ENCODE measurements at regions not wholly inside any gene's neighbourhood (a gene's known extent, or its start where the extent isn't known, plus 50 kb on each side); places are given as distances from the start of the nearest gene placed in this dataset.

GRCh38 chrX:15191830-15192229 is 78.1 kb downstream of the ASB9 start:
- no peak overlapping the region for H3K4me3 Mint-ChIP-seq
- TF ChIP-seq CTCF (IDR thresholded peaks at IDR 0.05): no peak
- CTCF ChIA-PET: no interaction called here
- H3K27me3 Mint-ChIP-seq: no peaks in the 10 kb centered on the region
- no peaks in the 10 kb centered on the region for H3K4me1 Mint-ChIP-seq
- H3K36me3 Mint-ChIP-seq (ENCODE audit: low read depth): no peaks in the 10 kb centered on the region
- ATAC-seq (ENCODE audit: low read depth) (no peak), DNase-seq (no peak)
- intact Hi-C loops (cut with micrococcal nuclease): no loop called here
- POLR2A ChIA-PET: no interaction called here
- H3K27ac Mint-ChIP-seq: no peak overlapping the region
- no peaks in the 10 kb centered on the region for H3K9me3 Mint-ChIP-seq

GRCh38 chrX:15188039-15188438 is 81.8 kb downstream of the ASB9 start:
- Mint-ChIP-seq H3K4me3 (no peak overlapping the region), H3K4me1 (no peaks in the 10 kb centered on the region), H3K27ac (no peak overlapping the region), H3K36me3 (ENCODE audit: low read depth) (no peaks in the 10 kb centered on the region), H3K27me3 (no peaks in the 10 kb centered on the region), H3K9me3 (no peaks in the 10 kb centered on the region)
- TF ChIP-seq CTCF (IDR thresholded peaks at IDR 0.05): no peak
- intact Hi-C loops (cut with micrococcal nuclease): no loop called here
- DNase-seq (no peak), ATAC-seq (ENCODE audit: low read depth) (no peak)
- ChIA-PET CTCF (no interaction called here), POLR2A (no interaction called here)

- no peaks in the 10 kb centered on the region for H3K27me3 Mint-ChIP-seq
- no peak overlapping the region for H3K27ac Mint-ChIP-seq
- no peak overlapping the region for H3K4me3 Mint-ChIP-seq
- H3K36me3 Mint-ChIP-seq (ENCODE audit: low read depth): no peaks in the 10 kb centered on the region
- no peak for DNase-seq
- ChIA-PET POLR2A (no interaction called here), CTCF (no interaction called here)
- TF ChIP-seq CTCF (IDR thresholded peaks at IDR 0.05): no peak
- no peaks in the 10 kb centered on the region for H3K9me3 Mint-ChIP-seq
- H3K4me1 Mint-ChIP-seq: no peaks in the 10 kb centered on the region
- intact Hi-C loops (cut with micrococcal nuclease): no loop called here
- no peak for ATAC-seq (ENCODE audit: low read depth)
Measured at GRCh38 chrX:15177316-15177715, 92.6 kb downstream of the ASB9 start.

GRCh38 chrX:15173411-15173810 is 96.5 kb downstream of the ASB9 start:
- no peaks in the 10 kb centered on the region for H3K36me3 Mint-ChIP-seq (ENCODE audit: low read depth)
- POLR2A ChIA-PET: no interaction called here
- H3K27me3 Mint-ChIP-seq: no peaks in the 10 kb centered on the region
- no peak overlapping the region for H3K27ac Mint-ChIP-seq
- CTCF ChIA-PET: no interaction called here
- peaks cover 3% of the 10 kb centered on the region for H3K4me1 Mint-ChIP-seq
- no peak overlapping the region for H3K4me3 Mint-ChIP-seq
- ATAC-seq (ENCODE audit: low read depth) (no peak), DNase-seq (no peak)
- intact Hi-C loops (cut with micrococcal nuclease): no loop called here
- no peak for TF ChIP-seq CTCF (IDR thresholded peaks at IDR 0.05)
- H3K9me3 Mint-ChIP-seq: no peaks in the 10 kb centered on the region

GRCh38 chrX:15170927-15171326 is 99.0 kb downstream of the ASB9 start:
- DNase-seq: no peak
- Mint-ChIP-seq H3K4me1 (peaks cover 3% of the 10 kb centered on the region), H3K9me3 (no peaks in the 10 kb centered on the region), H3K27ac (no peak overlapping the region), H3K27me3 (no peaks in the 10 kb centered on the region), H3K4me3 (no peak overlapping the region), H3K36me3 (ENCODE audit: low read depth) (no peaks in the 10 kb centered on the region)
- no peak for TF ChIP-seq CTCF (IDR thresholded peaks at IDR 0.05)
- POLR2A ChIA-PET: no interaction called here
- CTCF ChIA-PET: no interaction called here
- intact Hi-C loops (cut with micrococcal nuclease): no loop called here
- no peak for ATAC-seq (ENCODE audit: low read depth)
